HAP-1 (cell line): ENCODE measurements at regions not wholly inside any gene's neighbourhood (a gene's known extent, or its start where the extent isn't known, plus 50 kb on each side); places are given as distances from the start of the nearest gene placed in this dataset.

Experiments used
- DNase-seq, 2 experiments: peaks; one replicate each; pipeline ENCODE4 v3.0.0-alpha.2; 2016 to 2020; ENCODE audit warnings: low spot score in 2 of 2
- H3K27me3 ChIP-seq: fragments of 250-450 bp; sonication (Bioruptor Pico); 2 replicates; pipeline ENCODE4 v1.5.1; 2020; ENCODE audit warnings: low read depth, mild to moderate bottlenecking, moderate library complexity
- H3K36me3 ChIP-seq: fragments of 250-450 bp; sonication (Bioruptor Pico); replicated peaks from 2 replicates; pipeline ENCODE4 v1.5.1; 2020; ENCODE audit warnings: mild to moderate bottlenecking
- H3K4me1 ChIP-seq: fragments of 250-450 bp; sonication (Bioruptor Pico); 2 replicates; pipeline ENCODE4 v1.5.1; 2020; ENCODE audit warnings: mild to moderate bottlenecking
- H3K4me3 ChIP-seq: fragments of 250-450 bp; sonication (Bioruptor Pico); 2 replicates; pipeline ENCODE4 v1.5.1; 2020; ENCODE audit warnings: mild to moderate bottlenecking, moderate library complexity
- H3K9me3 ChIP-seq: fragments of 250-450 bp; sonication (Bioruptor Pico); 2 replicates; pipeline ENCODE4 v1.5.1; 2020; ENCODE audit warnings: mild to moderate bottlenecking, moderate library complexity
- in situ Hi-C: fragments of 300-500 bp; cut with MboI; formaldehyde crosslinking; loops from 3 replicates; pipeline ENCODE4 v1.14.3; 2020; ENCODE audit warnings: low sequenced_read_pairs, inconsistent platforms, mixed read lengths

DNA sequence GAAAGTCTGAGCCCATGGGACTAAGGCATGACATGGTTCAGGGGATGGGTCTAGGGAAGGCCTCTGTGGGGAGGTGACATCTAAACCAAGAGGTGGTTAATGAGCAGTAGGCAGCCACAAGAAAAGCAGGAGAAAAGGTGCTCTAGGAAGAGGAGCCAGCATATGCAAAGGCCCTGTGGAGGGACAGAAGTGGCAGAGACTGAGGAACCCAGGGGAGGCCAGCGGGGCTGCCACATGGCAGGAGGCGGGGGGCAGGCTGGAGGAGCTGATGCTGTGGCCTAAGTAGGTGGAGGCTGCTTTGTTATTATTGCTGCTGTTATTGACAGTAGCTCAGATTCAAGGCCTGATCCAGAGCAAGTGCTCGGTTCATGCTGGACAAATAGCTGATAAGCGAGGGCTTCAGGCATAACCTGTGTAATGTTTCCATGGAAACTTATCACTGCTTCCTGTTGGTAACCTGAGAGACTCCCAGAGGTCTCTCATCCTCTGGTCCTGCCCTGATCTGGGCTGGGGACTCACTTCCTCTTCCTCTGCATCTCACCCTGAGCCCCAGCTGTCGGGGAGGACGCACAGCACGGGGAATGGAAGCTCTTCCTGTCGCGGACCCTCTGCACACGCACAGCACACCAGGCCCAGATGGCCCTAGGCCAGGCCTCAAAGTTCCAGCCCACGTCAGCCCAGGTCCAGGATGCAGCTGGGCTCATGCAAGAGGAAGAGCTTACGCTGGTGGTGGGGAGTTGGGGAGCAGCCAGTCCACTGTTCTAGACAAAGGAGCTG lies 75.2 kb upstream of the TP53I11 start:
- no peak overlapping the region for H3K4me3 ChIP-seq
- H3K27me3 ChIP-seq: peaks cover 7% of the 10 kb centered on the region
- no peaks in the 10 kb centered on the region for H3K4me1 ChIP-seq
- DNase-seq: no peak
- in situ Hi-C loops: no loop called here
- no peaks in the 10 kb centered on the region for H3K36me3 ChIP-seq
- H3K9me3 ChIP-seq: no peaks in the 10 kb centered on the region

DNA sequence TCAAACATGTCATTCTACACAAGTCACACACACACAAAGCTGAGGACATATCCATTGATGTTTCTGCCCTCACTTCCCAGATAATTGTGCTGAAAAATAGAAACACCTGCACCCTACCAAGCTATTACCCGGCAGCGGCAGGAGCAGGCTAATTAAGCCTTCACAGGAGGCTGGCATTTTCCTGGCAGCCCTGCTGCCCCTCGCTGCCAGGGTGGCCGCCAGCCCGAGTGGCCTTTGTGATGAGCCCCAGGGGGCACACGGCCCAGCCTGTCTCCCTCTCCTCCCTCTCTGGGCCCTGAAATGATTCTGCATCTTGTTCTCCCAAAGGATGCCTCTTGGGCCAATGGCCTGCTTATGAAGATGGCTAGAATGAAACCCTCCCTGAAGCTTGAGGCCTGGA lies 76.2 kb upstream of the TP53I11 start:
- in situ Hi-C loops: no loop called here
- Histone ChIP-seq H3K4me1 (no peaks in the 10 kb centered on the region), H3K4me3 (no peak overlapping the region), H3K36me3 (no peaks in the 10 kb centered on the region), H3K9me3 (no peaks in the 10 kb centered on the region), H3K27me3 (peaks cover 7% of the 10 kb centered on the region)
- DNase-seq: no peak

DNA sequence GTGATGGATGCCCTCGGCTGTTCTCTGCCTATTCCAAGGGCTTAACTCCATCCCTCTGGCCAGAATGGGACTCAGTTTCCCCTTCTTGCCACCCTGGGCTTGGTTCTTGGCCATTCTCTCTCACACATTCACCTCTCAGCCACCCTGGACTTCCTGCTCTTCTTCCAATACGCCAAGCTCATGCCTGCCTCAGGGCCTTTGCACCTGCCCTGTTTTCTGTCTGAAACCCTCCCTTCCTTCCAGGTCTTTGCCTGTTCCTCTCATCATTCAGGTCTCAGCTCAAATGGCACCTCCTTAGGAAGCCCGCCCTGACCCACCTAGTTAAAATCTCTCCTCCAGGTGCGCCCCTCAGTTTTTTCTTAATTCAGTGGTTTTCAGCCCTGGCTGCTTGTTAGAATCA lies 76.6 kb upstream of the TP53I11 start:
- in situ Hi-C loops: no loop called here
- Histone ChIP-seq H3K36me3 (no peaks in the 10 kb centered on the region), H3K4me3 (no peak overlapping the region), H3K27me3 (peaks cover 7% of the 10 kb centered on the region), H3K9me3 (no peaks in the 10 kb centered on the region), H3K4me1 (no peaks in the 10 kb centered on the region)
- DNase-seq: no peak

DNA sequence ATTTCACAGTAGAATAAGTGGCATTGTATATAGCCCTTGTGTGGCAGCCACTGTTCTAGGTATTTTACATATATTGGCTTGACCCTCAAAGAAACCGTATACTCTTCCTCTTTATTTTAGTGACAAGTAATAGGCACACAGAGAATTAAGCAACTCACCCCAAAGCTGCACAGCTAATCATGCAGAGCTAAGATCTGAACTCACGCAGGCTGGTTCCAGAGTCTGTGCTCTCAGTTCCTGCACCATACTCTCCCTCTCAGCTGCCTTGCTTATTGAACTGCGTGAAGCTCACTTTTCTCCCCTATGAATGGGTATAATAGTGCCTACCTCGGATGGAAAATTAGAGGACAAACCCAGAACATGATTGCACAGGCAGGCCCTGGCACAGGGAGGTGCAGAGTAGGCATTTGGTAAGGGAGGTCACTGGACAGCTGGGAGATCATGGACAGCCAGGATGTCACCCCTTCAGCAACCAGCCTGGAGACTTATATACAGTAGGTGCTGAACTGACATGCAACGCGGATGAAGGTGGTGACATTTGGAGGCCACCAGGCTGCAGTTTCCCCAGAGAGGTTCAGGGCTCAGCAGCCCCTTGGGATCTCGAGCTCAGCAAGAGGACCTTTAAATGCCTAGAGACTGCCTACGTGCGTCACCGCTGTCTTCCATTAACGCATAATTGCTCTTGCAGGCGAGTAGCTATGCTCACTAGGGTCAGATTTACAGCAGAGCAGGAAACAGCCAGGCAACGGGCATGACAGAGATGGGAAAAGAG lies 78.4 kb upstream of the TP53I11 start:
- H3K4me3 ChIP-seq: no peak overlapping the region
- no peaks in the 10 kb centered on the region for H3K4me1 ChIP-seq
- H3K36me3 ChIP-seq: no peaks in the 10 kb centered on the region
- DNase-seq: no peak
- H3K9me3 ChIP-seq: no peaks in the 10 kb centered on the region
- in situ Hi-C loops: no loop called here
- peaks cover 9% of the 10 kb centered on the region for H3K27me3 ChIP-seq

DNA sequence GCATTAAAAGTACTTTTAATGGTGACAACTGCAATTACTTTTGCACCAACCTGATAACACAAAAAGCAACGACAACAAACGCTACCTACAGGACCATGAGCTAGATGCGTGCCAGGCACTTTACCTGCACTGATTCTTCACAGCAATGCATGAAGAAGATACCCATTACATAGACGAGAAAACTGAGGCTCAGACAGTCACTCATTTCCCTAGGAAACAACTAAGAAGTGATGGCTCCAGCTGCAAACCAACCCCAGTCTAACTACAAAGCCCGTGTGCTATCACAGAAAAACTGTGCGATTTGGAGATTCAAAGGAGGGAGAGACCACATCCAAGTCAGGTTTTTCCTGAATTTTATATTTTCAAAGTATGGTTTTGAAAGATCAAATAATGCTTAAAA lies 80.1 kb upstream of the TP53I11 start:
- no peak for DNase-seq
- Histone ChIP-seq H3K27me3 (peaks cover 9% of the 10 kb centered on the region), H3K4me3 (no peak overlapping the region), H3K36me3 (no peaks in the 10 kb centered on the region), H3K9me3 (no peaks in the 10 kb centered on the region), H3K4me1 (no peaks in the 10 kb centered on the region)
- in situ Hi-C loops: no loop called here

DNA sequence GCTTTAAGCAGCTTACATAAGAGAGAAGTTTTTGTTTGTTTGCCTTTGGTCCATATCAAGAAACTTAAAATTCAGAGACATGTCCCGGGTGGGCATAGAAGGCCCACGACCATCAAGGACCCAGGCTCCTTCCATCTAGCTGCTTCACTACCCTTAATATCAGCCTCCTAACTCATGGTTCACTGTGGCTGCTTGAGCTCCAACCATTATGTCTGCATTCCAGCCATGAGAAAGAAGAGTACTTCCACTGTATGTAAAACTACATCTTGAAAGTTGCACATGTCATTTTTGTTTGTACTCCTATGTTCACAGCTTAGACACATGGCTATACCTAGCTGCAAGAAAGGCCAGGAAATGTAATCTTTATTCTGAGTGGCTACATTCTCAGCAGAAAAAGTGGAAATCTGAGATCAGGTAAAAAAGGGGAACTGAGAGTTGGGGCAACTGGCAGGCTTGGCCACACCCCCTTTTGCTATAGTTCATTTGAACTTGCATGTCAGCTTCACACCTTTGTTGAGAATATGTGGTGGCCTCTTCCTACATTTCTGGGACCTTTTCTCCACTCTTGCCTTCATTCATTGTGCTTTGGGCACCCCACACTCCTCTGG lies 81.3 kb upstream of the TP53I11 start:
- no peak overlapping the region for H3K4me3 ChIP-seq
- H3K9me3 ChIP-seq: no peaks in the 10 kb centered on the region
- in situ Hi-C loops: no loop called here
- DNase-seq: no peak
- peaks cover 9% of the 10 kb centered on the region for H3K27me3 ChIP-seq
- no peaks in the 10 kb centered on the region for H3K36me3 ChIP-seq
- no peaks in the 10 kb centered on the region for H3K4me1 ChIP-seq

DNA sequence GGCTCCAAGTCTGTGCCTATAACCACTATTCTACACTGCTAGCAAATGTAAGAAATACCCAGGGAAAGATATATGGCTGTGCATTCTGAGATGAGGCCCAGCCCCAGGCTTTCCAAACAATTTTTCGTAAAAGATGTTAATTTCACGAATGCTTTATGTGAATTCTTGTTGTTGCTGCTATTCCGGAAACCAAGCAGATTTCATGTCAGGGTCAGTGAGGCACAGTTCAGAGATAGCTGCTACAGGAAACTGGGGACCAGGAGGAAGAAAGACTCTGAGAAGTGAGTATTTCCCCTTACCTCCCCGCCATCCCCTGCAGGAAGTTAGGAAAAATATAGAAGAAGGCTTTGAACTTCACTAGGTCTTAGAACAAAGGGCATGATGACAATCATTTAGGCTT lies 84.7 kb upstream of the TP53I11 start:
- Histone ChIP-seq H3K27me3 (0 out of 2 replicates have a peak, but pooled peaks cover 2% of the 10 kb centered on the region), H3K4me3 (no peak overlapping the region), H3K36me3 (no peaks in the 10 kb centered on the region), H3K4me1 (no peaks in the 10 kb centered on the region), H3K9me3 (no peaks in the 10 kb centered on the region)
- DNase-seq: no peak
- in situ Hi-C loops: no loop called here

DNA sequence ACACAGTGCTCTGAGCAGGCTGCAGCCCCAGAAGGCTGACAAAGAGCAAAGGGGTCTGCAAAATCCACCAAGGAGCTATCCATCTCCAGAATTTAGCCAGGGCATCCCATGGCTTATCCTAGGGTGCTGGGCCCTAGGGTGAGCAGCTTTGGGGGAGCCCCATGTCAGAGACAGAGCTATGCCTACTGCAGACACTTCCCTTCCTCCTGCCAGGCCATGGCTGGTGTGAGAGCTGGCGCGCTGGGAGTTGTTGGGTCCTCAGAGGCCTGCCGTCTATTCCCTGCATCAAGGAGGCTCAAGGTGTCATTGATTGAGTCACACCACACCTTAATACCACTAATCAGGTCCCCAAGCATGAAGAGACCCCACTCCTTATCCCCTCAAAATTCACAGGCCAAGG lies 85.3 kb upstream of the TP53I11 start:
- H3K36me3 ChIP-seq: no peaks in the 10 kb centered on the region
- H3K9me3 ChIP-seq: no peaks in the 10 kb centered on the region
- no peak overlapping the region for H3K4me3 ChIP-seq
- in situ Hi-C loops: no loop called here
- no peak for DNase-seq
- no peaks in the 10 kb centered on the region for H3K4me1 ChIP-seq
- H3K27me3 ChIP-seq: peaks cover 4% of the 10 kb centered on the region; the same call in 1 of the 2 replicates

DNA sequence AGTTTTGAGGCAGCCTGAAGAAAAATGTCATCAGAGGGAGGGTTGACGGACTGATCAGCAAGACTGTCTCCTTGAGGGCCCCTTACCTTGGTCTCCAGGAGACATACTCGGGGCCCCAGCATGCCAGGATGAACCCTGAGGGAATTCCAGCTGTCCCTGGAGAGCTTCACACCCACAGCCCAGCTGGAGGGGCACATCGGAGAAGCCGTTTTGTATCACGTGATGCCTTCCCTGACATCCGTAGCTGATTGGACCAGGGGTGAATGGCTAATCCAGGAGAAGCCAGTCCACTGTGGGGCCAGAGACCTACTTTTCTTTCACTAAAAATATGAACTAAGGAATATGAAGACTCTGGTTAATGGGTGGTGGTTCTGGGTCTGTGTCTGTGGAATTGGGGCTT lies 86.0 kb upstream of the TP53I11 start:
- no peak overlapping the region for H3K4me3 ChIP-seq
- in situ Hi-C loops: no loop called here

DNA sequence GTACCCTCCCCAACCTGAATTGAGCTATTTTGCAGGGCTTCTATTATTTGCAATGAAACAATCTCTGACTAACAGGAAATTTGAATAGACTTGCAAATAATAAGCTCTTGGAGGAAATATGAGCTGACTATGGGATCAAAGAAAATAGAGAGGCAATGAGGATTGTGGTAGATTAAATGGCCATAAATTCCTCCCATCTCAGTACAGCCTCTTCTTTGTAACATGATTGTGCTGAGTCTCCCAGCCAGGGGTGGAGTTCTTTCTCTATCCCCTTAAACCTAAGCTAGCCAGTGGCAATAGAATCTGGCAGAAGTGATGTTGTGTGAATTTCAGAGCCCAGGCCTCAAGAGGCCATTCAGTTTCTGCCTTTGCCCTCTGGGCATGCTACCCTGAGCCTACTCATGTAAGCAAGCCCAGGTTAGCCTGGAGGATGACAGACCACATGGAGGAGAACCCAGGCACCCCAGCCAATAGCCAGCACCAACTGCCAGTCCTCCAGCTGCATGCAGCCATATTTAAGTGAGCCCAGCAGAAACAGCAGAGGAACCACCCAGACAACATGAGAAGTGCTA lies 86.8 kb upstream of the TP53I11 start:
- no peaks in the 10 kb centered on the region for H3K4me1 ChIP-seq
- in situ Hi-C loops: no loop called here

More for the DNA sequence above, 86.0 kb upstream of the TP53I11 start:
- H3K9me3 ChIP-seq: no peaks in the 10 kb centered on the region
- H3K36me3 ChIP-seq: no peaks in the 10 kb centered on the region
- no peak for DNase-seq
- no peaks in the 10 kb centered on the region for H3K4me1 ChIP-seq
- H3K27me3 ChIP-seq: peaks cover 6% of the 10 kb centered on the region; the same call in 1 of the 2 replicates

DNA sequence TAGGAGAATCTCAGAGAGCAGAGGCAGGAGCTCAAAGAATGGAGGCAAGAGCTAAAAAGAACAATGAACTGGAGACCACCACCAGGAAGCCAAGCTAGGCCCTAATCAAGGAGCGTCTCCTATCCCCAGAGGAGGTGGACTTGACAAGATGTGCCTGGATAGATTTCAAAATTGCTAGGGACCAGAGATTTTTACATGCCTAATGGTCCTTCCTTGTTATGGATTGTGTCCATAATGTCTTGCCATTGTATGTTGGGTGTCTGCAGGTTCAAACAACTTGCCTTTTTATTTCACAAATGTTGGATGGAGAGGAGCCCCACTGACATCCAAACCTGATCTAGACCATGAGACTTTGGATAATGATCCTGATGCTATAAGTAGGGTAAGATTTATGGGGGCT lies 88.2 kb upstream of the TP53I11 start:
- Histone ChIP-seq H3K9me3 (no peaks in the 10 kb centered on the region), H3K4me1 (no peaks in the 10 kb centered on the region), H3K27me3 (peaks cover 4% of the 10 kb centered on the region; the same call in 1 of the 2 replicates), H3K4me3 (no peak overlapping the region), H3K36me3 (no peaks in the 10 kb centered on the region)
- in situ Hi-C loops: no loop called here
- DNase-seq: no peak

More for the DNA sequence above, 86.8 kb upstream of the TP53I11 start:
- Histone ChIP-seq H3K36me3 (no peaks in the 10 kb centered on the region), H3K9me3 (no peaks in the 10 kb centered on the region), H3K4me3 (no peak overlapping the region), H3K27me3 (peaks cover 6% of the 10 kb centered on the region; the same call in 1 of the 2 replicates)
- no peak for DNase-seq

DNA sequence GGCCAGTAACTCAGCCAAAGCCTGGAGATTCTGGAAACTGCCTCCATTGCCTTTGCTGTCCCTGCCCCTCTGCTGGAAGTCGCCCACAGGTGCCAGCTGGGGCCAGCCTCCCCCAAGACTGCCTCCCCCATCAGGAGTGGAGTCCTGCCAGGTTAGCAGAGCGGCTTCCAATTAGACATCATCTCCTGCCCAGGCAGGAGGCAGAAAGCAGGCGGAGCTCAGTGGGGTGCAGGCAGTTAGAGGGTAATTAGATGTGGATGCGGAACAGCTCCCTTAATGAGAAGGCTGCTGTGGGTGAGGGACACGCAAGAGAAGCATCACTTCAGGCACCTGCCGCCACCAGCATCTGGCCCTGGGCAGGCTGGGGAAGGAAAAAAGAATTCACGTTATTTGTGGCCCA lies 90.9 kb upstream of the TP53I11 start:
- Histone ChIP-seq H3K36me3 (no peaks in the 10 kb centered on the region), H3K4me3 (no peak overlapping the region), H3K4me1 (no peaks in the 10 kb centered on the region), H3K27me3 (peaks cover 6% of the 10 kb centered on the region; the same call in 1 of the 2 replicates), H3K9me3 (no peaks in the 10 kb centered on the region)
- in situ Hi-C loops: no loop called here
- DNase-seq: no peak

DNA sequence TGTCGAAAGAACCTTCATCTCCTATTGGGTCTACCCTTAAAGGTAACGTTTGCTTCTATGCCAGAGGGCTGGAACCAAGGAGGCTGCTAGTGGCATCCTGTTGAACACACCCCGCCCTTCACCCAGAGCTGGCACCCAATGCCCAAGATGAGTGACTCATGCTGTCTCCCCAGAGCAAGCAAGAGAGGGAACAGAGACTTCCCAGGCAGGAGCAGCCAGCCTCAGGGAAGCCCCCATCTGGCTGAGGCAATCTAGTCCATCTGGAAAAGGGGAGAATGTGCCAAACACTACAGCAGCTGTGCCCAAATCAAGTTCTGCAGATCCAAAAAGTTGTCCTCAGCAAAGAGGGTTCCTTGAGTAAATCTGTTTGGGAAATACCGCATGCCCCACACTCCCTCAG lies 91.9 kb upstream of the TP53I11 start:
- Histone ChIP-seq H3K9me3 (no peaks in the 10 kb centered on the region), H3K4me1 (no peaks in the 10 kb centered on the region), H3K4me3 (no peak overlapping the region), H3K36me3 (no peaks in the 10 kb centered on the region), H3K27me3 (peaks cover 6% of the 10 kb centered on the region; the same call in 1 of the 2 replicates)
- in situ Hi-C loops: no loop called here
- no peak for DNase-seq
